ENCODE measurements at regions not wholly inside any gene's neighbourhood (a gene's known extent, or its start where the extent isn't known, plus 50 kb on each side); places are given as distances from the start of the nearest gene placed in this dataset.

GRCh38 chr2:62370321-62371250 lies 135.4 kb downstream of the TMEM17 start:
- DNase-seq (ENCODE audit: low read depth in 2 of 3, low spot score in 1 of 3): no peak

GRCh38 chr2:62369541-62370202 lies 136.3 kb downstream of the TMEM17 start:
- no peak for DNase-seq (ENCODE audit: low read depth in 2 of 3, low spot score in 1 of 3)

- DNase-seq (ENCODE audit: low read depth in 2 of 3, low spot score in 1 of 3): no peak
Measured at GRCh38 chr2:62364791-62365528, 141.0 kb downstream of the TMEM17 start.

- no peak for DNase-seq (ENCODE audit: low read depth in 2 of 3, low spot score in 1 of 3)
Measured at GRCh38 chr2:62363166-62363565, 142.8 kb downstream of the TMEM17 start.

GRCh38 chr2:62362561-62362960 lies 143.4 kb downstream of the TMEM17 start:
- DNase-seq (ENCODE audit: low read depth in 2 of 3, low spot score in 1 of 3): no peak

- DNase-seq (ENCODE audit: low read depth in 2 of 3, low spot score in 1 of 3): no peak
Measured at GRCh38 chr2:62361964-62362363, 144.0 kb downstream of the TMEM17 start.

GRCh38 chr2:62354771-62355561 lies 151.0 kb downstream of the TMEM17 start:
- no peak for DNase-seq (ENCODE audit: low read depth in 2 of 3, low spot score in 1 of 3)

- DNase-seq (ENCODE audit: low read depth in 2 of 3, low spot score in 1 of 3): no peak
Measured at GRCh38 chr2:62352031-62352430, 154.0 kb downstream of the TMEM17 start.

GRCh38 chr2:62349788-62350187 lies 153.9 kb downstream of the B3GNT2 start:
- DNase-seq (ENCODE audit: low read depth in 2 of 3, low spot score in 1 of 3): no peak

- DNase-seq (ENCODE audit: low read depth in 2 of 3, low spot score in 1 of 3): no peak
Measured at GRCh38 chr2:62348700-62349099, 152.8 kb downstream of the B3GNT2 start.

- no peak for DNase-seq (ENCODE audit: low read depth in 2 of 3, low spot score in 1 of 3)
Measured at GRCh38 chr2:62347563-62348270, 151.8 kb downstream of the B3GNT2 start.

- no peak for DNase-seq (ENCODE audit: low read depth in 2 of 3, low spot score in 1 of 3)
Measured at GRCh38 chr2:62344472-62344871, 148.6 kb downstream of the B3GNT2 start.

GRCh38 chr2:62343636-62344337 lies 147.9 kb downstream of the B3GNT2 start:
- no peak for DNase-seq (ENCODE audit: low read depth in 2 of 3, low spot score in 1 of 3)

- no peak for DNase-seq (ENCODE audit: low read depth in 2 of 3, low spot score in 1 of 3)
Measured at GRCh38 chr2:62343206-62343605, 147.3 kb downstream of the B3GNT2 start.

GRCh38 chr2:62340994-62341484 lies 145.1 kb downstream of the B3GNT2 start:
- DNase-seq (ENCODE audit: low read depth in 2 of 3, low spot score in 1 of 3): no peak

GRCh38 chr2:62339837-62340236 lies 143.9 kb downstream of the B3GNT2 start:
- no peak for DNase-seq (ENCODE audit: low read depth in 2 of 3, low spot score in 1 of 3)

GRCh38 chr2:62339413-62339812 lies 143.5 kb downstream of the B3GNT2 start:
- no peak for DNase-seq (ENCODE audit: low read depth in 2 of 3, low spot score in 1 of 3)

- no peak for DNase-seq (ENCODE audit: low read depth in 2 of 3, low spot score in 1 of 3)
Measured at GRCh38 chr2:62338111-62338510, 142.2 kb downstream of the B3GNT2 start.

GRCh38 chr2:62337403-62337802 lies 141.5 kb downstream of the B3GNT2 start:
- DNase-seq (ENCODE audit: low read depth in 2 of 3, low spot score in 1 of 3): no peak

Data from stimulated activated CD4-positive, alpha-beta T cell treated with anti-CD3 and anti-CD28 coated beads, Interleukin-12 subunit alpha, Interleukin-12 subunit beta, amount 100 ng/mL, for 48 hours (primary cell).